ENCODE measurements at regions not wholly inside any gene's neighbourhood (a gene's known extent, or its start where the extent isn't known, plus 50 kb on each side); places are given as distances from the start of the nearest gene placed in this dataset.

DNA sequence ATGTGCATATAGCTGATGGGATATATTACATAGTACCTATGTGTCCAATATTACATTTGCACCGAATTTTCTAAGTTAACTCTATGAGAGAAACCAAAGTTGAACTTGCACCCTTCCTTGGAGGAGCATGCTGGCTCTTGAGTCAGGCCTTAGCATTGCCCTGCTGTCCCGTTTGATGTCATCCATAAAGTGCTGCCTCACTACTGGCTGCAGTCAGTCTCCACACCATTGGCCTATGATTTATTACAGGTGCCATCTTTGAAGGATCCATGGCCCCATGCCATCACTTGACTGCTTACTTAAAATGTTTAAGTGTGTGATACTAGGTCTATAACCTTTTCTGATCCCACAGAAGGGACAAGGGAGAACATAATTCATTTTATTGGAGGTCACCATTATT lies 249.3 kb upstream of the RBBP8 start:
- DNase-seq (ENCODE audit: low spot score): no peak
- TF ChIP-seq, protein P1, sequence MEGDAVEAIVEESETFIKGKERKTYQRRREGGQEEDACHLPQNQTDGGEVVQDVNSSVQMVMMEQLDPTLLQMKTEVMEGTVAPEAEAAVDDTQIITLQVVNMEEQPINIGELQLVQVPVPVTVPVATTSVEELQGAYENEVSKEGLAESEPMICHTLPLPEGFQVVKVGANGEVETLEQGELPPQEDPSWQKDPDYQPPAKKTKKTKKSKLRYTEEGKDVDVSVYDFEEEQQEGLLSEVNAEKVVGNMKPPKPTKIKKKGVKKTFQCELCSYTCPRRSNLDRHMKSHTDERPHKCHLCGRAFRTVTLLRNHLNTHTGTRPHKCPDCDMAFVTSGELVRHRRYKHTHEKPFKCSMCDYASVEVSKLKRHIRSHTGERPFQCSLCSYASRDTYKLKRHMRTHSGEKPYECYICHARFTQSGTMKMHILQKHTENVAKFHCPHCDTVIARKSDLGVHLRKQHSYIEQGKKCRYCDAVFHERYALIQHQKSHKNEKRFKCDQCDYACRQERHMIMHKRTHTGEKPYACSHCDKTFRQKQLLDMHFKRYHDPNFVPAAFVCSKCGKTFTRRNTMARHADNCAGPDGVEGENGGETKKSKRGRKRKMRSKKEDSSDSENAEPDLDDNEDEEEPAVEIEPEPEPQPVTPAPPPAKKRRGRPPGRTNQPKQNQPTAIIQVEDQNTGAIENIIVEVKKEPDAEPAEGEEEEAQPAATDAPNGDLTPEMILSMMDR (IDR thresholded peaks at IDR 0.05; ENCODE audit: extremely low read depth, missing control alignments): no peak

DNA sequence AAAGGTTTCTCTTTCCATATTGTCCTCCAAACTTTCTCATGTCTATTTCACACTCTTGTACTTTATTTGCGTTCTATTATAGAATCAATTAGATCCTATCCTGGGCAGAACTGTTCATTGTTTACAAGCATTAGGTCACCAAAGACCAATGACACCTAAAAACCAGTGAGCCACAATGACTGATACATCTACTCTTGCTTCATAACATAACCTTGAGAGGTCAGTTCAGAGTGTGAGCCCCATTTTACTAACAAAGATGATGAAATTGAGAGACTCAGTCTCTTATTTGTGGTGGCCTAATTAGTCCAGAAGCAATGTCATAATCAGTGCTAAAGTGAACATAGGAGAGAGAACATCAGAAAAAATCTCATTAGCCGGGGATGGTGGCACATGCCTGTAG lies 248.9 kb upstream of the RBBP8 start:
- TF ChIP-seq, protein P1 (IDR thresholded peaks at IDR 0.05; ENCODE audit: extremely low read depth, missing control alignments): no peak
- DNase-seq (ENCODE audit: low spot score): no peak

DNA sequence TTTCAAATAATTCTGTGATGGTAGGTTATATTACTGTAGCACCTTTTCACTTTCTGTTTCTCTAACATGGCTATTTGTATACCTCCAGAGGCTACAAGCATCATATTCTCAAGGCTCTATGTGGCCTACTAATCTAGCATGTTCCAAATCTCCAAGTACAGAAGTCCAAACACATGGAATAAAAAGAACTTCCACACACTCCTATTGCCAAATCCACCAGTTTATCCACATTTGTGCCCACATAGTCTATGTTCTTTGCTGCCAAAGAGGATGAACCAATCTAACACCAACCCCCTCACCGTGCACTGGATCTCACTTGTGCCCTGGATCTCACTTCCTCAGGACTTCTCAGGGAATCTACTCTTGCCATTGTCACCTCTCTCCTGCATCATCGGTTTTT lies 247.3 kb upstream of the RBBP8 start:
- DNase-seq (ENCODE audit: low spot score): no peak
- TF ChIP-seq, protein P1 (IDR thresholded peaks at IDR 0.05; ENCODE audit: extremely low read depth, missing control alignments): no peak

DNA sequence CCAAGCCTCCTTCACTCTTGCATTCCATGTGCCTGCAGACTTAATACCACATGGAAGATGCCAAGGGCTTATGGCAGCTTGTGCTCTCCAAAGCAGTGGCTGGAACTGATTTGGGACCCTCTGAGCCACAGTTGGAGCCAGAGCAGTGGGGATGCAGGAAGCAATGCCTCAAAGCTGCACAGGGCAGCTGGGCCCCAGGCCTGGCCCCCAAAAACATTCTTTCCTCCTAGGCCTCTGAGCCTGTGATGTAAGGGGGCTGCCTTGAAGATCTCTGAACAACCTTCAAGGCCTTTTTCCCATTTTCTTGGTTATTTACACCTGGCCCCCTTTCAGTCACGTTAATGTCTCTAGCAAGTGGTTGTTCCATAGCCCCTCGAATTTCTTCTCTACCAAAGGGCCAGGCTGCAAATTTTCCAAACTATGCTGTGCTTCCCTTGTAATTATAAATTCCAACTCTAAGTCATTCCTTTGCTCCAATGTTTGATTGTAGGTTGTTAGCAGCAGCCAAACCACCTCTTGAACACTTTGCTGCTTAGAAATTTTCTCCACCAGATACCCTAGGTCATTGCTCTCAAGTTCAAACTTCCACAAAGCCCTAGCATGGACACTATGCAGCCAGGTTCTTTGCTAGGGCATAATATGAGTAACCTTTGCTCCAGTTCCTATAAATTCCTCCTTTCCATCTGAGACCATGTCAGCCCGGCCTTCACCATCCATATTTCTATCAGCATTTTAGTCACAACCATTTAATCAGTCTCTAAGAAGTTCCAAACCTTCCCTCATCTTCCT lies 245.0 kb upstream of the RBBP8 start:
- DNase-seq (ENCODE audit: low spot score): no peak
- TF ChIP-seq, protein P1 (IDR thresholded peaks at IDR 0.05; ENCODE audit: extremely low read depth, missing control alignments): no peak

DNA sequence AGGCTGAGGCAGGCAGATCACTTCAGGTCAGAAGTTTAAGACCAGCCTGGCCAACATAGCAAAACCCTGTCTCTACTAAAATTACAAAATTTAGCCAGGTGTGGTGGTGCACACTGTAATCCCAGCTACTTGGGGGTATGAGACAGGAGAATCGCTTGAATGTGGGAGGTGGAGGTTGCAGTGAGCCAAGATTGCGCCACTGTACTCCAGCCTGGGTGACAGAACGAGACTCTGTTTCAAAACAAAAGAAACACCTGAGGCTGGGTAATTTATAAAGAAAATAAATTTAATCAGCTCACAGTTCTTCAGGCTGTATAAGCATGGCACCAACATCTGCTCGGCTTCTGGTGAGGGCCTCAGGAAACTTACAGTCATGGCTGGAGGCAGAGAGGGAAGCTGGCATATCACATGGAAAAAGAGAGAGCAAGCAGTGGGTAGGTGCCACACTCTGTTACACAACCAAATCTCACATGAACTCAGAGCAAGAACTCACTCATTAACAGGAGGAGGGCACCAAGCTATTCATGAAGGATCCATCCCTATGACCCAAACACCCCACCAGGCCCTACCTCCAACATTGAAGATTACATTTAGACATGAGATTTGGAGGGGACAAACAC lies 244.1 kb upstream of the RBBP8 start:
- TF ChIP-seq, protein P1 (IDR thresholded peaks at IDR 0.05; ENCODE audit: extremely low read depth, missing control alignments): no peak
- no peak for DNase-seq (ENCODE audit: low spot score)

DNA sequence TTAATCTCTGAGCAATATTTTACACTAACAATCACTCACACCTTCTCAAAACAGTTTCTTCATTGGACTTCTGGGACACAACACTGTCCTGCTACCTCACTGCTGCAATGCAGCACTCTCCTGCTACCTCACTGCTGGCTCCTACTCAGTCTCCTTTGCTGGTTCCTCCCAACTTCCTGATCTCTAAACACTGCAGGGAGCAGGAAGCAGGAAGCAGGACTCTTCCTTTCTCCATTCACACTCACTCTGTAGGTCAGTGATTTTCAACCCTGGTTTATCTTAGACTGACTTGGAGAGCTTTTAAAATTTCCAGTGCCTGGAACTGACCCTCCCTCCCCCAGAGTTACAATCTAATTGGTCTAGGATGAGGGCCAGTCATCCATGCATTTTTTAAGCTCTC lies 243.4 kb upstream of the RBBP8 start:
- no peak for DNase-seq (ENCODE audit: low spot score)
- TF ChIP-seq, protein P1 (IDR thresholded peaks at IDR 0.05; ENCODE audit: extremely low read depth, missing control alignments): no peak

DNA sequence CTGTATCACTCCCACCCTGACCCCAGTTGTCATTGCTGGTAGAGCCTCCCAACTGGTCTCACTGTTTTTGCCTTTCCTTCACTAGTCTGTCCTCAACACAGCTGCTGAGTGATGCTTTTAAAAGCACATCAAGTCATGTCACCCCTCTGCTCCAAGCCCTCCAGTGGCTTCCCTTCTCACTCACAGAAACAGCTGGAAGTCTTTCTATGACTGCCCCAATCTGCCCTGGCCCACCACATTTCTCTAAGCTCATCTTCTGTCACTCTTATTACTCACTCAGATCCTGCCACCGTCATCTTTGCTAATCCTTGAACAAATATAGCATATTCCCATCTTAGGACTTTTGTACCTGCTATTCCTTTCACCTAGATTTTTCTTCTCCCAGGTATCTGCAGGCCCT lies 242.6 kb upstream of the RBBP8 start:
- TF ChIP-seq, protein P1 (IDR thresholded peaks at IDR 0.05; ENCODE audit: extremely low read depth, missing control alignments): no peak
- no peak for DNase-seq (ENCODE audit: low spot score)

Data from GM20000 (cell line).